Endothelial cell of umbilical vein (primary cell): ENCODE measurements at regions not wholly inside any gene's neighbourhood (a gene's known extent, or its start where the extent isn't known, plus 50 kb on each side); places are given as distances from the start of the nearest gene placed in this dataset.
"Not testable (repeated sequence)": the region's sequence is repeated elsewhere in the genome, so short reads cannot be mapped to it uniquely, and the experiment has no call there.

Source experiments
- BruUV-seq: library from RNA; stranded (reverse); fragments of 400-500 nt; replicated peaks from 2 replicates; lab custom pipeline; 2021; lab: Mats Ljungman, UMichigan
- CTCF ChIA-PET: fragments of 300-600, 350-600 bp; sonication (Branson Sonifier 250); formaldehyde crosslinking; loops from one replicate; lab custom pipeline; 2021; ENCODE audit warnings: antibody characterized with exemption, inconsistent platforms; lab: Charles Lee
- POLR2A ChIA-PET: fragments of 300-600, 350-600 bp; sonication (Branson Sonifier 250); formaldehyde crosslinking; loops from one replicate; lab custom pipeline; 2021; ENCODE audit warnings: antibody characterized with exemption, inconsistent platforms; lab: Charles Lee
- DNase-seq: peaks from one replicate; pipeline ENCODE4 v3.0.0-alpha.2; 2011; ENCODE audit warnings: low read depth, low spot score
- FAIRE-seq: peaks from 2 replicates; lab custom pipeline; 2011; peaks lifted over from hg19 to GRCh38; lab: Jason Lieb, UNC
- H2AFZ ChIP-seq: 2 replicates; pipeline ENCODE4 v1.6.0; 2012; ENCODE audit warnings: low read depth, low read length, control low read depth, inconsistent platforms
- H3K27ac ChIP-seq: 2 replicates; pipeline ENCODE4 v1.5.1; 2011; ENCODE audit warnings: low read depth, mild to moderate bottlenecking, control low read depth, low read length, moderate library complexity; ENCODE audit not compliant: insufficient read depth
- H3K27me3 ChIP-seq, 2 experiments: 2 replicates each; pipeline versions ENCODE4 v1.6.0 to v1.6.1; 2011; ENCODE audit warnings: low read length in 2 of 2, mixed read lengths in 1 of 2; ENCODE audit not compliant: control insufficient read depth in 2 of 2, insufficient read depth in 2 of 2
- H3K36me3 ChIP-seq, 2 experiments: 2 replicates in 1 of 2; 3 replicates in 1 of 2; pipeline ENCODE4 v1.5.1; 2011; ENCODE audit warnings: low read length in 2 of 2, mild to moderate bottlenecking in 1 of 2, moderate library complexity in 1 of 2; ENCODE audit not compliant: control insufficient read depth in 2 of 2, insufficient read depth in 2 of 2; ENCODE audit errors: extremely low read depth in 1 of 2
- H3K4me1 ChIP-seq: 3 replicates; pipeline ENCODE4 v1.5.1; 2011; ENCODE audit warnings: mild to moderate bottlenecking, low read length; ENCODE audit not compliant: control insufficient read depth, insufficient read depth; ENCODE audit errors: extremely low read depth
- H3K4me2 ChIP-seq: 2 replicates; pipeline ENCODE4 v1.6.1; 2011; ENCODE audit warnings: low read length, control low read depth, mixed read lengths; ENCODE audit not compliant: insufficient read depth
- H3K4me3 ChIP-seq, 3 experiments: fragments of 200-600 bp in 1 of 3; sonication (generic), shearing (Covaris generic) in 1 of 3; replicated peaks in 1 of 3; 2 replicates each; pipeline ENCODE4 v1.5.1; 2011 to 2016; ENCODE audit warnings: control low read depth in 3 of 3, low read length in 3 of 3, mild to moderate bottlenecking in 2 of 3, inconsistent platforms in 1 of 3, low read depth in 1 of 3, moderate library complexity in 1 of 3; ENCODE audit not compliant: insufficient read depth in 1 of 3
- H3K79me2 ChIP-seq: 2 replicates; pipeline ENCODE4 v1.6.0; 2012; ENCODE audit warnings: low read length, inconsistent platforms; ENCODE audit not compliant: control insufficient read depth, insufficient read depth
- H3K9ac ChIP-seq: replicated peaks from 2 replicates; pipeline ENCODE3; 2011; ENCODE audit warnings: low read length, control low read depth; ENCODE audit not compliant: insufficient read depth; ENCODE audit errors: extremely low read depth
- H3K9me1 ChIP-seq: replicated peaks from 3 replicates; pipeline ENCODE4 v1.6.0; 2011; ENCODE audit warnings: mild to moderate bottlenecking, low read length; ENCODE audit not compliant: control insufficient read depth, insufficient read depth; ENCODE audit errors: extremely low read depth
- H3K9me3 ChIP-seq: replicated peaks from 2 replicates; pipeline ENCODE4 v1.5.1; 2012; ENCODE audit warnings: low read length, inconsistent platforms; ENCODE audit not compliant: control insufficient read depth, insufficient read depth
- H4K20me1 ChIP-seq: replicated peaks from 2 replicates; pipeline ENCODE3; 2011; ENCODE audit warnings: mild to moderate bottlenecking, low read length; ENCODE audit not compliant: control insufficient read depth, insufficient read depth; ENCODE audit errors: extremely low read depth
- CTCF ChIP-seq, 2 donors: IDR thresholded peaks; 1 replicate in 1 of 2; 2 replicates in 1 of 2; pipeline ENCODE4 v1.5.1; 2011; ENCODE audit warnings: low read length in 2 of 2, mild to moderate bottlenecking in 2 of 2, moderate library complexity in 2 of 2, control low read depth in 1 of 2, inconsistent platforms in 1 of 2, low read depth in 1 of 2; ENCODE audit not compliant: insufficient read depth in 1 of 2; ENCODE audit errors: extremely low read depth in 1 of 2
- EZH2 ChIP-seq: IDR thresholded peaks from 2 replicates; pipeline ENCODE4 v1.6.1; 2012; ENCODE audit warnings: borderline replicate concordance, low read depth, mild to moderate bottlenecking, moderate library complexity, low read length, inconsistent platforms; ENCODE audit not compliant: severe bottlenecking
- FOS ChIP-seq: IDR thresholded peaks from 2 replicates; pipeline ENCODE4 v1.6.1; 2011; ENCODE audit warnings: mild to moderate bottlenecking, low read length, moderate library complexity, borderline replicate concordance; ENCODE audit not compliant: insufficient read depth
- GATA2 ChIP-seq: IDR thresholded peaks from 2 replicates; pipeline ENCODE4 v1.7.0; 2011; ENCODE audit warnings: low read depth, mild to moderate bottlenecking, moderate library complexity, mixed read lengths, low read length; ENCODE audit not compliant: insufficient read length, insufficient read depth
- JUN ChIP-seq: IDR thresholded peaks from 2 replicates; pipeline ENCODE4 v1.6.1; 2011; ENCODE audit warnings: borderline replicate concordance, low read depth; ENCODE audit not compliant: insufficient read length, insufficient read depth
- MAX ChIP-seq: IDR thresholded peaks from 2 replicates; pipeline ENCODE4 v1.6.1; 2011; ENCODE audit not compliant: insufficient read depth, insufficient read length
- MYC ChIP-seq: IDR thresholded peaks from one replicate; pipeline ENCODE4 v1.6.1; 2011; ENCODE audit warnings: mild to moderate bottlenecking, low read depth, low read length
- POLR2A ChIP-seq: IDR thresholded peaks from 2 replicates; pipeline ENCODE4 v1.6.1; 2012; ENCODE audit warnings: low read depth, mild to moderate bottlenecking, control low read depth, low read length
- POLR2AphosphoS5 ChIP-seq: IDR thresholded peaks from 2 replicates; pipeline ENCODE4 v1.6.1; 2012; ENCODE audit warnings: low read depth, mild to moderate bottlenecking, control low read depth, low read length, moderate library complexity; ENCODE audit not compliant: insufficient read depth
- dilution Hi-C: fragments of 300-500 bp; cut with MboI; formaldehyde crosslinking; loops from one replicate; pipeline ENCODE4 v1.15.0; 2019; ENCODE audit warnings: low sequenced_read_pairs; ENCODE audit not compliant: extremely low pct_ligation_motif_present
- intact Hi-C: fragments of 100-400 bp; cut with micrococcal nuclease; formaldehyde crosslinking; loops from one replicate; pipeline ENCODE4 v1.10.0; 2022

GRCh38 chr4:28116526-28117083, 1256.0 kb downstream of the STIM2 start:
- dilution Hi-C loops, H3K79me2 ChIP-seq, H3K4me1 ChIP-seq, H3K36me3 ChIP-seq, intact Hi-C loops, H3K9me1 ChIP-seq, BruUV-seq, H4K20me1 ChIP-seq, POLR2A ChIA-PET, CTCF ChIA-PET, DNase-seq, H3K9me3 ChIP-seq, H3K9ac ChIP-seq, H3K27me3 ChIP-seq, FAIRE-seq, H3K27ac ChIP-seq, H2AFZ ChIP-seq, H3K4me3 ChIP-seq, H3K4me2 ChIP-seq: not testable (repeated sequence)

- Histone ChIP-seq H3K9me1 (no peaks in the 10 kb centered on the region), H3K4me1 (no peaks in the 10 kb centered on the region), H3K4me3 (no peak overlapping the region), H2AFZ (no peak overlapping the region), H3K27ac (no peak overlapping the region), H3K4me2 (no peak overlapping the region), H3K9ac (no peak overlapping the region), H4K20me1 (no peaks in the 10 kb centered on the region), H3K27me3 (no peaks in the 10 kb centered on the region), H3K36me3 (no peaks in the 10 kb centered on the region), H3K79me2 (no peaks in the 10 kb centered on the region), H3K9me3 (no peaks in the 10 kb centered on the region)
- DNase-seq (no peak), FAIRE-seq (no peak)
- ChIA-PET CTCF (no interaction called here), POLR2A (no interaction called here)
- TF ChIP-seq EZH2 (no peak), GATA2 (no peak), CTCF (IDR thresholded peaks at IDR 0.05; ENCODE audit: extremely low read depth in 1 of 2, insufficient read depth in 1 of 2, low read depth in 1 of 2, low read length in 2 of 2) (no peak), JUN (no peak), MYC (no peak), POLR2AphosphoS5 (no peak), POLR2A (no peak), FOS (no peak), MAX (no peak)
- dilution Hi-C loops = no loop called here
- intact Hi-C loops = no loop called here
- no TSS peak for BruUV-seq
Observed at GRCh38 chr4:28117084-28117682, 1256.5 kb downstream of the STIM2 start.
